AG04450 (cell line): ENCODE measurements at regions not wholly inside any gene's neighbourhood (a gene's known extent, or its start where the extent isn't known, plus 50 kb on each side); places are given as distances from the start of the nearest gene placed in this dataset.

Experiments used
- CTCF ChIA-PET: fragments of 300-600, 350-600 bp; formaldehyde crosslinking; extraction: SDS; loops from one replicate; lab custom pipeline; 2022; ENCODE audit warnings: antibody characterized with exemption, inconsistent platforms; lab: Charles Lee
- POLR2A ChIA-PET: fragments of 350-600 bp; formaldehyde crosslinking; extraction: SDS; loops from one replicate; lab custom pipeline; 2021; ENCODE audit warnings: antibody characterized with exemption, inconsistent platforms; lab: Yijun Ruan, JAX
- DNase-seq: peaks from one replicate; pipeline ENCODE4 v3.0.0-alpha.2; 2011; ENCODE audit warnings: low read depth, low spot score
- H3K27ac ChIP-seq: one replicate; pipeline ENCODE4 v1.5.1; 2012; ENCODE audit warnings: low read depth, low read length, control low read depth
- H3K27me3 ChIP-seq: one replicate; pipeline ENCODE4 v1.6.0; 2012; ENCODE audit warnings: low read length; ENCODE audit not compliant: control insufficient read depth, insufficient read depth
- H3K4me3 ChIP-seq: 2 replicates; pipeline ENCODE4 v1.5.1; 2011; ENCODE audit warnings: mild to moderate bottlenecking, low read depth, low read length, control low read depth
- H3K9me3 ChIP-seq: 2 replicates; pipeline ENCODE4 v1.5.1; 2012; ENCODE audit warnings: low read length; ENCODE audit not compliant: control insufficient read depth, insufficient read depth
- TF ChIP-seq, protein P1 (sequence below): IDR thresholded peaks from 2 replicates; pipeline ENCODE4 v1.5.1; 2011; ENCODE audit warnings: low read depth, low read length, control low read depth, inconsistent platforms

DNA sequence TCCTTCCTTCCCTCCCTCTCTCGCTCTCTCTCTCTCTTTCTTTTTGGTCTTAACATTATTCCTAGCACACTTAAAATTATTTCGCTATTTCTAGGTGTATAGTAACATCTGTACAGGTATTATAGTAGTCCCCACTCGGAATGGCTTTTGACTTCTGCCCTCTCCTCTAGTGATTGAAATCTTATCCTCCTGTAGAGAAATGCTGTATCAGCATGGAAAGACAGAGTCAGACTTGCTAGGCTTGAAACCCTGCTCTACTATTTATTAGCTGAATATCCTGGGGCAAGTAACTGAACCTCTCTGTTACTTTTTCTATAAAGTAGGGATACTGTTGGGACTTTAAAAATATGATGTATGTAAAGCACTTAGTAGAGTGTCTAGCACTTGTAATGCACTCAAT, 681.9 kb upstream of the C9orf72 start:
- Histone ChIP-seq H3K9me3 (no peaks in the 10 kb centered on the region), H3K27me3 (no peaks in the 10 kb centered on the region), H3K4me3 (no peak overlapping the region), H3K27ac (no peak overlapping the region)
- DNase-seq: no peak
- ChIA-PET CTCF (no interaction called here), POLR2A (no interaction called here)
- TF ChIP-seq, protein P1, sequence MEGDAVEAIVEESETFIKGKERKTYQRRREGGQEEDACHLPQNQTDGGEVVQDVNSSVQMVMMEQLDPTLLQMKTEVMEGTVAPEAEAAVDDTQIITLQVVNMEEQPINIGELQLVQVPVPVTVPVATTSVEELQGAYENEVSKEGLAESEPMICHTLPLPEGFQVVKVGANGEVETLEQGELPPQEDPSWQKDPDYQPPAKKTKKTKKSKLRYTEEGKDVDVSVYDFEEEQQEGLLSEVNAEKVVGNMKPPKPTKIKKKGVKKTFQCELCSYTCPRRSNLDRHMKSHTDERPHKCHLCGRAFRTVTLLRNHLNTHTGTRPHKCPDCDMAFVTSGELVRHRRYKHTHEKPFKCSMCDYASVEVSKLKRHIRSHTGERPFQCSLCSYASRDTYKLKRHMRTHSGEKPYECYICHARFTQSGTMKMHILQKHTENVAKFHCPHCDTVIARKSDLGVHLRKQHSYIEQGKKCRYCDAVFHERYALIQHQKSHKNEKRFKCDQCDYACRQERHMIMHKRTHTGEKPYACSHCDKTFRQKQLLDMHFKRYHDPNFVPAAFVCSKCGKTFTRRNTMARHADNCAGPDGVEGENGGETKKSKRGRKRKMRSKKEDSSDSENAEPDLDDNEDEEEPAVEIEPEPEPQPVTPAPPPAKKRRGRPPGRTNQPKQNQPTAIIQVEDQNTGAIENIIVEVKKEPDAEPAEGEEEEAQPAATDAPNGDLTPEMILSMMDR: no peak

DNA sequence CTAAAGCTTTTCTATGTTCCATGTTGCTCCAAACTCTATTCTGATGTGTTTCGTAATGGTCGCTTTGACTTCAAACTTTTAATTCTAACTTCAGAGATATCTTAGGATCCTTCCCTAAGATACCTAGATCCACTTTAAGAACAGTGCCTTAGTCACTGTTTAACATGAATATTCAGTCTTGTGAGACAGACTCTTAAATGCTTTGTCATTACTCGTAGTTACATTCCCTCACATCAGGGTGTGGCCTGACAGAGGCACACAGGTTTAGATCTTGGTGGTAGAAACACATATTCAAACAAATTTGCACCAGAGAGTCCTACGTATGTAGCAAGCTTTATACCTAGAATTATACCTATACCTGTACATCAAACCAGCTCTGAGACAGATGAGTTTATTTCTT, 687.0 kb upstream of the C9orf72 start:
- ChIA-PET CTCF (no interaction called here), POLR2A (no interaction called here)
- DNase-seq: no peak
- no peaks in the 10 kb centered on the region for H3K27me3 ChIP-seq
- TF ChIP-seq, protein P1: no peak
- H3K9me3 ChIP-seq: no peaks in the 10 kb centered on the region
- no peak overlapping the region for H3K4me3 ChIP-seq
- H3K27ac ChIP-seq: no peak overlapping the region

GRCh38 chr9:28264368-28264767, 691.1 kb upstream of the C9orf72 start:
- ChIA-PET CTCF (no interaction called here), POLR2A (no interaction called here)
- Histone ChIP-seq H3K4me3 (no peak overlapping the region), H3K9me3 (no peaks in the 10 kb centered on the region), H3K27me3 (no peaks in the 10 kb centered on the region), H3K27ac (no peak overlapping the region)
- no peak for DNase-seq
- TF ChIP-seq, protein P1: no peak

DNA sequence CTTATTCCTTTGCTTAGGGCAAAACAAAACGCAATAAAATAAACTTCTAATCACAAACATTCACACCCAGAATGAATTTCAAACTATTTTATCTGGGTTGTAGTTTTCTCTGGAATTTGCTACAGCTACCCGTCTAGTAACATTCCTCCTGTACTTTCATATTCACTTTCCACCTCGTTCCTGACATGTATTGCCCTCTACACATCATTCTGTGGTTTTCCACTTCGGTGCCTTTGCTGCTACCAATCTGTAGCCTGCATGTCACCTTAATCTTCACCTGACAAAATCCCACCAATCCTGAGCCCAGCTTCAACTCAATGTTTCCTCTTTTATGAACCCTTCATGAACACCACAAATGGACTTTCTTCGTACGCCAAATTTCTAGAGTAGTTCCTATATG, 694.1 kb upstream of the C9orf72 start:
- no peak overlapping the region for H3K27ac ChIP-seq
- H3K9me3 ChIP-seq: no peaks in the 10 kb centered on the region
- no peak for DNase-seq
- no peaks in the 10 kb centered on the region for H3K27me3 ChIP-seq
- no peak overlapping the region for H3K4me3 ChIP-seq
- ChIA-PET CTCF (no interaction called here), POLR2A (no interaction called here)
- TF ChIP-seq, protein P1: no peak

DNA sequence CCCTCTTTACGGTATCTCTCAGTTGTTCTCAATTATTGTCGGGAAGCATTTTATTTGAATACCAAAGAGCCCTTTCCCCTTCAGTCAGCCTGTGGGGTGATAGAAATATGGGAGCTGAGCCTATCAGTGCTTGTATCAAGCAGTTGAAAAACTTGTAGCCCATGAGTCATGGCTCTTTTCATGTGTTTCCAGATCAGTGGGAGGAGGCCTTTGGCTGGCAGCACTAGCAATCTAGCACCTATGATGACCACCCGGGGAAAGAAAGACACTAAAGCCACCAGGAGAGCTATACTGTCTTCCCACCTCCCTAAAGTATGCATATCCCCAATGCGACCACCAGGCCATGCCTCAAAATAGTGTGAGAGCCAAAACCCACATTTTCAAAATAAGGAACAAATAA, 696.9 kb upstream of the C9orf72 start:
- Histone ChIP-seq H3K27ac (no peak overlapping the region), H3K9me3 (no peaks in the 10 kb centered on the region), H3K4me3 (no peak overlapping the region), H3K27me3 (no peaks in the 10 kb centered on the region)
- ChIA-PET CTCF (no interaction called here), POLR2A (no interaction called here)
- TF ChIP-seq, protein P1: no peak
- DNase-seq: no peak
